ES-I3 (cell line): ENCODE measurements at regions not wholly inside any gene's neighbourhood (a gene's known extent, or its start where the extent isn't known, plus 50 kb on each side); places are given as distances from the start of the nearest gene placed in this dataset.

Source experiments
- H3K36me3 ChIP-seq: 2 replicates; pipeline ENCODE4 v1.6.1; 2013; ENCODE audit warnings: mild to moderate bottlenecking, low read length, control low read depth, moderate library complexity; ENCODE audit not compliant: insufficient read depth
- H3K4me1 ChIP-seq: 2 replicates; pipeline ENCODE4 v1.6.1; 2013; ENCODE audit warnings: mild to moderate bottlenecking, control low read depth, low read length; ENCODE audit not compliant: insufficient read depth
- H3K9ac ChIP-seq: 2 replicates; pipeline ENCODE4 v1.6.1; 2013; ENCODE audit warnings: low read depth, mild to moderate bottlenecking, low read length, moderate library complexity
- H3K9me3 ChIP-seq: 2 replicates; pipeline ENCODE4 v1.6.1; 2013; ENCODE audit warnings: mild to moderate bottlenecking, low read length, moderate library complexity; ENCODE audit not compliant: control insufficient read depth, insufficient read depth

DNA sequence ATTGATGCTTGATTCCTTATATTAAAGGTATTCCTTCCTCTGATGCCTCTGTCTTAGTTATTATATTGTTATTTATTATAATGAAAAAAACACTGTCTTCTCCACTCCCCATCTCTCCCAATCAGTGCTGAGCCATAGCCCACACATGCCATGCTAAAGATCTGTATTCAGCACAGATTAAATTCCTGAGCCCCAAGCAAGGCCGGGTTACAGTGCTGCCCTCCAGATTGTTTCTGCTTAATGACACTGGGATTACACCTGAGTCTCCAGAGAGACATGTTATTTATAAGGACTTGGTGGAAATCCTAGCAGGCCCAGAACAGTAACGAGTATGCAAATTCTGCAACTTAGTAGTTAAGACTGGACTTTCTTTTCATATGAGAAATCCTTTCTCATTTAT, 305.9 kb upstream of the UMPS start:
- Histone ChIP-seq H3K4me1 (peaks cover 6% of the 10 kb centered on the region), H3K9me3 (no peaks in the 10 kb centered on the region), H3K9ac (no peak overlapping the region), H3K36me3 (no peaks in the 10 kb centered on the region)

DNA sequence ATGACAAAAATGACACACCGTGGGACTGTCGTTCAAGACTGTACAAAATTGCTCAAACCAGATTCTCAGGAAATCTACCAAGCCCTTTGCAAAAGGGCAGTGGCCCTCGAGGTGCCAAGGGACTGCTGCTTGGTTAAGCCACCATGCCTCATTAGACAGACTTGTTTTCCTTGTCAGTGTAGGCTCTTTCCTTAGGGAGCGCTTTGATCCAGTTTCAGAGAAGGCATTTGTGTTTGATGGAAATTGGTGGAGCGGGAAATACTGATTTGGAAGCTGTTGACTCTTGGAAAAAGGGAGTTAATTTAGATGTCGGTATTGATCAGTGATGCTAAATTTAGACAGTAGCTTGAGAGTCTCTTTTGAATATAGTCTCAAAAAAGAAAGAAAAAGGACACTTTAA, 304.3 kb upstream of the UMPS start:
- Histone ChIP-seq H3K4me1 (peaks cover 7% of the 10 kb centered on the region), H3K9me3 (no peaks in the 10 kb centered on the region), H3K36me3 (no peaks in the 10 kb centered on the region), H3K9ac (no peak overlapping the region)

DNA sequence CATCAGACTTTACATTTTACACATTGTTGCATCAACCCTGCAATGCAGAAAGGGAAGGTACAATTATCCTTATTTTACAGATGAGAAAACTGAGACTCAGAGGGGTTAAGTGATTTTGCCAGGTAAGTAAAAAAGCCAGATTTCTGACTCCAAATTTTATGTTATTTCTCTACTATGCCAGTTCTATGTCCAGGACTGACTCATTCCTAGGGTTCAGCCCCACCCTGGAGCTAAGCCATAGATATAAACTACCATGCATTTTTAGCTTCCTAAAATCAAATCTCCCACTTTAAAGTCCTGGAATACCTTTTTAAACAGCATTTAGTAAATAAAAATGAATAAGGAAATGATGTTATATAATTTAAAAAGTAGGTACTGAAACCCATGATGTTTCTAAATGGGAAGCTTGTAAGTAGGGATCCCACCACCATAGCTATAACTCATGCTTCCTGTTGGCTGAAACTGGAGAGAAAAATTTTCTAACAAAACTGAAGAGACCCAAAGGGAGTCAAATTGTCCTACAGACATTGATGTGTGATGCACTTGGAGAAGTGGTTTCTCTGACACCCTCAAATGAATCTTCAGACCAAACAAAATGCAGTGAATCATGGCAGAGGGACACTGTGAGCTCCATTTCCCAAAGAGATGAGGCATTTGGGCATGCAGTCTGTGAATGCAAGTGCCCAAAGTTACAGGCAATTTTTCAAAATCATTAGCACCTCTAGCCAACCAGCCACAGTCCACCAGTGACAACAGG, 301.7 kb upstream of the UMPS start:
- Histone ChIP-seq H3K9me3 (no peaks in the 10 kb centered on the region), H3K4me1 (peaks cover 7% of the 10 kb centered on the region), H3K36me3 (no peaks in the 10 kb centered on the region), H3K9ac (no peak overlapping the region)

GRCh38 chr3:124429129-124429815, 301.0 kb upstream of the UMPS start:
- no peak overlapping the region for H3K9ac ChIP-seq
- H3K4me1 ChIP-seq = peaks cover 7% of the 10 kb centered on the region
- H3K9me3 ChIP-seq = no peaks in the 10 kb centered on the region
- no peaks in the 10 kb centered on the region for H3K36me3 ChIP-seq

DNA sequence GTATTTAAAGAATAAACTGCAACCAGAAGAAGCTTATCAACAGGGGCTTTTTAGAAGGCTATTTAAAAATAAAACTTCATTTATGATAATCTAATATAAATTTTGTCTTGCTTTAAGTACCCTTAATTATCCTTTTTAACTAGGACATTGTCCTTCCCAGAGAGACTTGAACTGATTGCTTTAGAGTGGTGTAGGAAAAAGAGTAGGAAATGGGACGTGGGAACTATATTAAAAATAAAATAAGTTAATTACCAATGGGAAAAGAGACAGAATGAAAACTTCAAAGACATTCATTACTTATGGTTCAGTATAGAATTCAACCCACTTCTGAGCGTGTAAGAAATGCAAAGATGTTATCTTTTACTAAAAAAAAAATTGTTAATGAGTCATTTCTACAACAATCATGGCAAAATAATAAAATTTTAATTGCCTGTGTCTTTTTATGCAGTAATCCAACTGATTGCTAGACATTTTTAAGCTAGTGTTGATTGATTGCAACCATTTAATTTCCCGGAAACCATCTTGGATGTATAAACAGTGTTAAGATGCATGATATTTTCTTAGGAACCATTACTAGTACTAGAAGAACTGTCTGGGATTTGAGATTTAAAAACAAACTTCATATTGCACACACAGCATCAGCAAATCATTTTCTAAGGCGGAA, 298.8 kb upstream of the UMPS start:
- H3K4me1 ChIP-seq = peaks cover 7% of the 10 kb centered on the region
- no peaks in the 10 kb centered on the region for H3K9me3 ChIP-seq
- H3K9ac ChIP-seq = no peak overlapping the region
- no peaks in the 10 kb centered on the region for H3K36me3 ChIP-seq

GRCh38 chr3:124434176-124434575, 296.1 kb upstream of the UMPS start:
- no peaks in the 10 kb centered on the region for H3K9me3 ChIP-seq
- H3K9ac ChIP-seq = no peak overlapping the region
- H3K36me3 ChIP-seq = no peaks in the 10 kb centered on the region
- peaks cover 11% of the 10 kb centered on the region for H3K4me1 ChIP-seq

DNA sequence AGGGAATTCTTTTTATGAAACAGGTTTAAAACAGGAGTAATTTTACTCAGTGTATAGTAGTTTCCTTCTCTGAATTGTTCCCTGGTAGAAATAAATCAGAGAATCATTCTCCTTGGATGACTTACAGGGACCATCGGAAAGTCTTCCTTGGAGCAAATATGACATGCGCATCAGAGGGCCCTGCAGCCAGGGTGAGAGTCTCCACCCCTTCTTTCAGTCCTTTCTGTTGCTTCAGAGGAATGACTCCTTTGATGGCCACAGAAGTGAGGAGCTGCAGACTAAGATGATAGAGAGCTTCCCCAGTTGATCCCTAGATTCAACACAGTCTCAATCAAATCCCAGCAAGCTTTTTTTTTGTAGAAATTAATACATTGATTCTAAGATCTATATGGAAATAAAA, 294.8 kb upstream of the UMPS start:
- Histone ChIP-seq H3K9me3 (no peaks in the 10 kb centered on the region), H3K9ac (no peak overlapping the region), H3K36me3 (no peaks in the 10 kb centered on the region), H3K4me1 (peaks cover 11% of the 10 kb centered on the region)

- H3K9ac ChIP-seq = no peak overlapping the region
- no peaks in the 10 kb centered on the region for H3K36me3 ChIP-seq
- H3K9me3 ChIP-seq = no peaks in the 10 kb centered on the region; the same call in 1 of the 2 replicates
- peaks cover 19% of the 10 kb centered on the region for H3K4me1 ChIP-seq
Observed at GRCh38 chr3:124438813-124439212, 291.4 kb upstream of the UMPS start.

DNA sequence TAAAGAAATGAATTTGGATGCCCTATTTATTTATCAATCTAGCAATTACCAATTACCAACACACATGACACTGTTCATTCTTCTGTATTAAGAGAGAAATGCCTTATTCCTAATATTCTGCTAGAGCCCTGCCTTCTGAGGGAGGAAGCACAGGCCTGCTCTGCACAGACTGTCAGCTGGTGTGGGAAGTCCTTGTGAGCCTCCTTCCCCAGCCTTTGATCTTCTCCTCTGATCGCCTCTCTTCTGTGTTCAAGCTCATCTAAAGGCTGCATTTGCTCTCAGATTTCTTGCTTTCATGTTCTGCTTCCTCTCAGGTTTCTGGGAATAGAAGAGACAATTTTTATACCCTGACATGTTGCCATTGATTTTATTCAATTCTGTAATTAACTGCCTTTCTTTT, 290.6 kb upstream of the UMPS start:
- no peaks in the 10 kb centered on the region; the same call in 1 of the 2 replicates for H3K9me3 ChIP-seq
- no peak overlapping the region for H3K9ac ChIP-seq
- H3K4me1 ChIP-seq = peaks cover 19% of the 10 kb centered on the region
- H3K36me3 ChIP-seq = no peaks in the 10 kb centered on the region

DNA sequence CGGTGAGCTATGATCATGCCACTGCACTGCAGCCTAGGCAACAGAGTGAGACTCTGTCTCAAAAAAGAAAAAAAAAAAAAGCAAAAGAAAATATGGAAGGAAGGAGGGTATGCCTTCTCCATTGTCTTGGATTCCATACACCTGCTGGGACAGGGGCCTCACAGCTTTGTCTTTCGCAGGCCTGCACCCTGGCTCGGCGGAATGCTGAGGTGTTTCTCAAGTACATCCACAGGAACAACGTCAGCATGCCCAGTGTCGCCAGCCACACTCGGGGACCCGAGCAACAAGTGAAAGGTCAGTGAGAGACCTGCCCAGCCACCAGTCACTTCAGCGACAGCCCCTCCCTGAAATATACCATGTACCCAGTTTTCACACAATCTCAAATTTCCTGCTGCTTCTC, 288.5 kb upstream of the UMPS start:
- Histone ChIP-seq H3K9me3 (no peaks in the 10 kb centered on the region; the same call in 1 of the 2 replicates), H3K4me1 (peaks cover 19% of the 10 kb centered on the region), H3K36me3 (no peaks in the 10 kb centered on the region), H3K9ac (no peak overlapping the region)

DNA sequence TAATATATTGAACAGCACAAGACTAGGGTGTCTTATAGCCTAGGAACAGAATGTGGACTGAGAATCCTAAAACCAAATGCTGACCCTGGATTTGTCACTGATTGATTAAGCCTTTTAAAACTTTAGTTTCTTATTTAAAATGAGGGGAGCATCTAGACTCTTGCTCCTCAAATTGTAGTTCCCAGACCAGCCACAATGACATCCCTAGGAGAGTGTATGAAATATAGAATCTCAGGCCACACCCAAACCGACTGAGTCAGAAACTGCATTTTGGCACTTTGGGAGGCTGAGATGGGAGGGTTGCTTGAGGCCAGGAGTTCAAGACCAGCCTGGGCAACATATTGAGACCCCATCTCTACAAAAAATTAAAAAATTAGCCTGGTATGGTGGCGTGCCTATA, 287.8 kb upstream of the UMPS start:
- Histone ChIP-seq H3K9ac (no peak overlapping the region), H3K36me3 (no peaks in the 10 kb centered on the region), H3K4me1 (peaks cover 19% of the 10 kb centered on the region), H3K9me3 (no peaks in the 10 kb centered on the region; the same call in 1 of the 2 replicates)

GRCh38 chr3:124443446-124443845, 286.8 kb upstream of the UMPS start:
- Histone ChIP-seq H3K9ac (no peak overlapping the region), H3K9me3 (no peaks in the 10 kb centered on the region; the same call in 1 of the 2 replicates), H3K4me1 (peaks cover 18% of the 10 kb centered on the region), H3K36me3 (no peaks in the 10 kb centered on the region)

DNA sequence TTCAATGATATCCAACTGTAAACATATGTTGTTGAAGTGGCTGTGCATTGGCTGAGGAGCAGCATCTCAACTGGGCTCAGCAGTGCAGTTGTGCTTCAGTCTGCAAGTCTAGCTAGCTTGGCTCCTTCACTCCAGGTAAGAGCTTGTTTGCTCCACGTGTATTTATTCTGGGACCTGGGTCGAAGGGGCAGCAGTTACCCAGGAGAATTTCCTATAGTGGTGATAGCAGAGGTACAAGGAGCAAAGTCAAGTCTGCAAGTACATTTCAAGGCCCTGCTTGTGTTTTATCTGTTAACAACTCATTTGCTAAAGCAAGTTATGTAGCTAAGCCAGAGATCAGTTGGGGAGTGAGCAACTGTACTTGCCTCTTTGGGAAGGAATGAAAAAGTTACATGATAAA, 286.2 kb upstream of the UMPS start:
- Histone ChIP-seq H3K4me1 (peaks cover 12% of the 10 kb centered on the region), H3K9me3 (no peaks in the 10 kb centered on the region; the same call in 1 of the 2 replicates), H3K36me3 (no peaks in the 10 kb centered on the region), H3K9ac (no peak overlapping the region)

DNA sequence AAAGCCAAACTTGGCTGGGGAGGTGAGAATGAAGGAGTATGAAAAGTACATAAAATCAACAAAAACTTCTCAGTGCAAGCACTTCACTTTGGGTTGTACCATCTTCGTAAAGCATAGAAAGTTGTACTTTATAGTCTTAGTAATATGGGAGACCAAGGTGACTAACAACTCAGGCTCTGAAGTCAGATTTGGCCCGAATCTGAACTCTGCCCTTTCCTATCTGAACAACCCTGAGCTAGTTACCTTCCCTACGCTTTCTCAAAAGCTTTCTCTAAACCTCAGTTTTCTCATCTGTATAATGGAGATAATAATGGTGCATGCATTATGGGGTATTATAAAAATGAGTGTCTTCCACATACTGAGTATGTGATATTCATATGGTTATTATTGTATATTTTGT, 285.4 kb upstream of the UMPS start:
- no peaks in the 10 kb centered on the region; the same call in 1 of the 2 replicates for H3K9me3 ChIP-seq
- H3K9ac ChIP-seq = no peak overlapping the region
- H3K4me1 ChIP-seq = peaks cover 8% of the 10 kb centered on the region; the same call in 1 of the 2 replicates
- no peaks in the 10 kb centered on the region for H3K36me3 ChIP-seq
